ENCODE measurements at regions not wholly inside any gene's neighbourhood (a gene's known extent, or its start where the extent isn't known, plus 50 kb on each side); places are given as distances from the start of the nearest gene placed in this dataset.

- no peak for TF ChIP-seq MAFG (tag; conservative IDR thresholded peaks at IDR 0.05)
- no peak for TF ChIP-seq NFIX (CRISPR knock-in tag; IDR thresholded peaks at IDR 0.05; ENCODE audit: low read depth)
- TF ChIP-seq SIX5 (IDR thresholded peaks at IDR 0.05; ENCODE audit: borderline replicate concordance in 1 of 2, insufficient read depth in 1 of 2, low read depth in 1 of 2, low read length in 2 of 2), result no peak
- TF ChIP-seq ZNF586 (CRISPR knock-in tag; conservative IDR thresholded peaks at IDR 0.05), result no peak
- H3K27ac ChIP-seq (ENCODE audit: extremely low read depth, low read depth, low read length), result no peak overlapping the region
- H3K9me3 ChIP-seq (replicated peaks; ENCODE audit: control insufficient read depth, insufficient read depth, low read depth, low read length), result no peaks in the 10 kb centered on the region
- 7% methylated on average over 1 of the region's 1 CpG for WGBS (ENCODE audit: insufficient coverage, low coverage, missing lambda C conversion rate)
- no peak overlapping the region for H3K9ac ChIP-seq (ENCODE audit: insufficient read depth in 1 of 2, low read depth in 2 of 2, low read length in 2 of 2)
- no peak overlapping the region for H3K4me3 ChIP-seq
- DNase-seq (ENCODE audit: extremely low read depth in 1 of 4, low spot score in 3 of 4) (no peak), ATAC-seq (no peak), FAIRE-seq (no peak)
- ChIA-PET POLR2A (no interaction called here), CTCF (ENCODE audit: low intra/inter-chr PET ratio) (no interaction called here)
- no peaks in the 10 kb centered on the region for H3K79me2 ChIP-seq (ENCODE audit: control insufficient read depth, insufficient read depth, low read length)
- H3K9me1 ChIP-seq (ENCODE audit: control insufficient read depth, insufficient read depth, low read length), result no peaks in the 10 kb centered on the region
- no peaks in the 10 kb centered on the region for H3K4me1 ChIP-seq (replicated peaks in 1 of 2; ENCODE audit: control insufficient read depth in 2 of 2, insufficient read depth in 2 of 2, low read length in 2 of 2)
- H3K27me3 ChIP-seq (ENCODE audit: control insufficient read depth in 2 of 2, insufficient read depth in 2 of 2, low read length in 2 of 2), result no peaks in the 10 kb centered on the region
- no peak overlapping the region for H3K4me2 ChIP-seq (ENCODE audit: insufficient read depth, low read length)
- in situ Hi-C loops (cut with MboI), result no loop called here
- no peaks in the 10 kb centered on the region for H3K36me3 ChIP-seq (ENCODE audit: control insufficient read depth, insufficient read depth, low read length)
- no TSS peak for BruUV-seq (replicated peaks)
- no peaks in the 10 kb centered on the region for H4K20me1 ChIP-seq (replicated peaks; ENCODE audit: control insufficient read depth, insufficient read depth, low read length)
- intact Hi-C loops (cut with micrococcal nuclease), result no loop called here
- no peak overlapping the region for H2AFZ ChIP-seq (ENCODE audit: low read depth, low read length)
Measured at GRCh38 chr14:60589442-60589841, 59.8 kb downstream of the SIX1 start.

GRCh38 chr14:60590991-60591414 lies 58.3 kb downstream of the SIX1 start:
- Histone ChIP-seq H3K27ac (ENCODE audit: extremely low read depth, low read depth, low read length) (no peak overlapping the region), H2AFZ (ENCODE audit: low read depth, low read length) (no peak overlapping the region), H3K4me1 (replicated peaks in 1 of 2; ENCODE audit: control insufficient read depth in 2 of 2, insufficient read depth in 2 of 2, low read length in 2 of 2) (no peaks in the 10 kb centered on the region), H3K4me3 (no peak overlapping the region), H3K36me3 (ENCODE audit: control insufficient read depth, insufficient read depth, low read length) (no peaks in the 10 kb centered on the region), H3K9me3 (replicated peaks; ENCODE audit: control insufficient read depth, insufficient read depth, low read depth, low read length) (no peaks in the 10 kb centered on the region), H3K9me1 (ENCODE audit: control insufficient read depth, insufficient read depth, low read length) (no peaks in the 10 kb centered on the region), H3K4me2 (ENCODE audit: insufficient read depth, low read length) (no peak overlapping the region), H4K20me1 (replicated peaks; ENCODE audit: control insufficient read depth, insufficient read depth, low read length) (no peaks in the 10 kb centered on the region), H3K27me3 (ENCODE audit: control insufficient read depth in 2 of 2, insufficient read depth in 2 of 2, low read length in 2 of 2) (no peaks in the 10 kb centered on the region), H3K9ac (ENCODE audit: insufficient read depth in 1 of 2, low read depth in 2 of 2, low read length in 2 of 2) (no peak overlapping the region), H3K79me2 (ENCODE audit: control insufficient read depth, insufficient read depth, low read length) (no peaks in the 10 kb centered on the region)
- CTCF ChIA-PET (ENCODE audit: low intra/inter-chr PET ratio), result no interaction called here
- POLR2A ChIA-PET, result no interaction called here
- WGBS (ENCODE audit: insufficient coverage, low coverage, missing lambda C conversion rate), result 0% methylated on average over 1 of the region's 1 CpG
- DNase-seq (ENCODE audit: extremely low read depth in 1 of 4, low spot score in 3 of 4) (no peak), ATAC-seq (no peak), FAIRE-seq (no peak)
- in situ Hi-C loops (cut with MboI) (no loop called here), intact Hi-C loops (cut with micrococcal nuclease) (no loop called here)
- BruUV-seq (replicated peaks), result no TSS peak
- TF ChIP-seq ZBTB26 (CRISPR knock-in tag; IDR thresholded peaks at IDR 0.05), result no peak
- no peak for TF ChIP-seq NONO (IDR thresholded peaks at IDR 0.05; ENCODE audit: low read depth in 2 of 2, low read length in 1 of 2)

Data from K562 (cell line).